Small intestine (tissue), 7 donors: ENCODE measurements at regions not wholly inside any gene's neighbourhood (a gene's known extent, or its start where the extent isn't known, plus 50 kb on each side); places are given as distances from the start of the nearest gene placed in this dataset.
A peak's percentile ranks its signal among the peaks of the same experiment; 100 is the strongest.

Experiments
- DNase-seq, 2 donors: peaks; one replicate each; pipeline versions ENCODE4 v3.0.0 to v3.0.0-alpha.2; 2013
- FAIRE-seq: peaks from 2 replicates; lab custom pipeline; 2012; peaks lifted over from hg19 to GRCh38; lab: Jason Lieb, UNC
- H3K27ac ChIP-seq, 3 donors: one replicate each; pipeline ENCODE4 v1.5.1; 2013; ENCODE audit warnings: low read length in 2 of 3, mild to moderate bottlenecking in 2 of 3, control low read depth in 1 of 3, inconsistent platforms in 1 of 3, low read depth in 1 of 3, moderate library complexity in 1 of 3
- H3K27me3 ChIP-seq, 3 donors: one replicate each; pipeline ENCODE4 v1.6.1; 2013; ENCODE audit warnings: low read length in 3 of 3, inconsistent platforms in 1 of 3; ENCODE audit not compliant: control insufficient read depth in 3 of 3, insufficient read depth in 3 of 3
- H3K36me3 ChIP-seq, 3 donors: one replicate each; pipeline ENCODE4 v1.6.1; 2013; ENCODE audit warnings: low read length in 3 of 3, inconsistent platforms in 1 of 3, low read depth in 1 of 3, mild to moderate bottlenecking in 1 of 3, moderate library complexity in 1 of 3; ENCODE audit not compliant: control insufficient read depth in 3 of 3, insufficient read depth in 2 of 3
- H3K4me1 ChIP-seq, 3 donors: one replicate each; pipeline ENCODE4 v1.6.1; 2013; ENCODE audit warnings: low read length in 2 of 3, inconsistent platforms in 1 of 3, low read depth in 1 of 3, mild to moderate bottlenecking in 1 of 3, moderate library complexity in 1 of 3; ENCODE audit not compliant: control insufficient read depth in 3 of 3, insufficient read depth in 2 of 3
- H3K4me3 ChIP-seq, 3 donors: one replicate each; pipeline ENCODE4 v1.5.1; 2013; ENCODE audit warnings: low read length in 3 of 3, control low read depth in 1 of 3, inconsistent platforms in 1 of 3, low read depth in 1 of 3, mild to moderate bottlenecking in 1 of 3, moderate library complexity in 1 of 3
- H3K9me3 ChIP-seq, 2 donors: one replicate each; pipeline ENCODE4 v1.6.1; 2013; ENCODE audit warnings: low read depth in 1 of 2, low read length in 1 of 2; ENCODE audit not compliant: control insufficient read depth in 2 of 2, insufficient read depth in 1 of 2
- WGBS, 3 donors: extraction: QIAGEN DNeasy Blood & Tissue Kit; methylation state at CpG; one replicate each; pipeline ENCODE4 v1.1.7; 2013; 5-methylcytosine and 5-hydroxymethylcytosine counted together
- donor health status: healthy with polysubstance abuse.
- donor health status: control.
- donor health status: control.
- donor health status: Bipolar disorder and iron deficiency.
- donor health status: healthy.

DNA sequence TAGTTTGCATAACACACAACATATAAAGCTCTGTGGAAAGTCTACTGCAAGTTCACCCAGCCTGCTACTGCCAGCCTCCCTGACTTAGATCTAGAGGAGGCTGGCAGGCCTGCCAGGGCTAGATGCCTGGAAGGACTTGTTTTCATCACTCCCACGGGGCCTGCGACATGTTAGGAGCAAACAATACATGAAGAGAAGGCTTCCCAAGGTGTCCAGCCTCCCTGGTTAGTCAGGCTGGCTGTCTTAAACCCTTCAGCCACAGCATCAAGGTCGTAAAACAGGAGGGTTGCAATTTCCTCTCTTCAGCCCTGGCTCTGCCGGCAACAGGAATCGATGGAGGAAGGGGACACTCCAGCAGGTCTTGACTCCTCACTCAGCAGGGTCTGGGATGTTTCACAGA is 104.5 kb downstream of the NGF start:
- WGBS, 3 donors = 49 to 62% (median 61%) methylated on average over 5 of the region's 5 CpGs
- DNase-seq (no peak), FAIRE-seq (no peak)
- Histone ChIP-seq H3K9me3 (no peaks in the 10 kb centered on the region), H3K4me1 (peaks cover 0 to 17% (median 11%) of the 10 kb centered on the region in 3 donors), H3K36me3 (peaks cover 0 to 2% (median 0%) of the 10 kb centered on the region in 3 donors), H3K27ac (no peak overlapping the region), H3K27me3 (no peaks in the 10 kb centered on the region), H3K4me3 (no peak overlapping the region)

DNA sequence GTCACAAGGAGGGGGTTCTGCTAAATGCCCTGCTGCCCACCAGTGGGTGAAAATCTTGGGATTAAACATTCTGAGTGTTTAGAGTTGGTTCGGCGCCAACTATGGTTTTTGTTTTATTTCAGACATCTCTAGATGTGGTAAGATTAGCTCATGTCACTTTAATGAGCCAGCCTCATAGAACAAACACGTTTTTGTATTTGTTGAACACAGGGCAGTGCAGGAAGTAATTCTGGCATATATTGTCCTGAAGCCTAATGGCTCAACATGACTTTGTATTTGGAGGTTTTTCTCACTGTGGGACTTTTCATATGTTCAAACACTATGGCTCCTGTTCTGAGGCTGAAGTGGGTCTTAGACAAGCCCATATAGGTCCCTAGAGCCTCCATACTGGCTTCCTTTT is 107.8 kb downstream of the NGF start:
- H3K27me3 ChIP-seq = no peaks in the 10 kb centered on the region
- no peak for FAIRE-seq
- peak overlapping the region in 1 of 3 donors; percentile 54 for H3K4me3 ChIP-seq
- no peak overlapping the region for H3K27ac ChIP-seq
- H3K9me3 ChIP-seq = no peaks in the 10 kb centered on the region
- H3K36me3 ChIP-seq = no peaks in the 10 kb centered on the region
- WGBS, 3 donors = 55 to 60% (median 60%) methylated on average over 3 of the region's 3 CpGs
- H3K4me1 ChIP-seq = peaks cover 0 to 25% (median 8%) of the 10 kb centered on the region in 3 donors
- no peak for DNase-seq

- Histone ChIP-seq H3K4me3 (peak overlapping the region in 1 of 3 donors; percentile 54), H3K27me3 (no peaks in the 10 kb centered on the region), H3K27ac (peak overlapping the region in 1 of 3 donors; percentile 4), H3K4me1 (peaks cover 0 to 25% (median 8%) of the 10 kb centered on the region in 3 donors), H3K9me3 (no peaks in the 10 kb centered on the region), H3K36me3 (no peaks in the 10 kb centered on the region)
- no peak for FAIRE-seq
- peak; percentile 78 to 80 for DNase-seq
- 12 to 51% (median 24%) methylated on average over 1 of the region's 1 CpG for WGBS, 3 donors
Measured at GRCh38 chr1:115229016-115229415, 109.0 kb downstream of the NGF start.

GRCh38 chr1:115228191-115228590 is 109.9 kb downstream of the NGF start:
- FAIRE-seq = no peak
- 58 to 83% (median 62%) methylated on average over 4 of the region's 4 CpGs for WGBS, 3 donors
- H3K27me3 ChIP-seq = no peaks in the 10 kb centered on the region
- H3K27ac ChIP-seq = peak overlapping the region in 1 of 3 donors; percentile 4
- no peak for DNase-seq
- H3K4me3 ChIP-seq = no peak overlapping the region
- H3K36me3 ChIP-seq = no peaks in the 10 kb centered on the region
- peaks cover 0 to 25% (median 8%) of the 10 kb centered on the region in 3 donors for H3K4me1 ChIP-seq
- no peaks in the 10 kb centered on the region for H3K9me3 ChIP-seq

GRCh38 chr1:115227346-115228082 is 110.5 kb downstream of the NGF start:
- 87 to 89% (median 89%) methylated on average over 8 of the region's 8 CpGs for WGBS, 3 donors
- Histone ChIP-seq H3K27me3 (no peaks in the 10 kb centered on the region), H3K36me3 (no peaks in the 10 kb centered on the region), H3K27ac (peak overlapping the region in 1 of 3 donors; percentile 11), H3K4me3 (no peak overlapping the region), H3K9me3 (no peaks in the 10 kb centered on the region), H3K4me1 (peaks cover 0 to 25% (median 6%) of the 10 kb centered on the region in 3 donors)
- FAIRE-seq (no peak), DNase-seq (peak; percentile 21 to 68)

GRCh38 chr1:115225993-115226685 is 111.9 kb downstream of the NGF start:
- no peak for FAIRE-seq
- Histone ChIP-seq H3K27ac (no peak overlapping the region), H3K9me3 (no peaks in the 10 kb centered on the region), H3K4me1 (peaks cover 0 to 25% (median 6%) of the 10 kb centered on the region in 3 donors), H3K36me3 (no peaks in the 10 kb centered on the region), H3K27me3 (no peaks in the 10 kb centered on the region), H3K4me3 (no peak overlapping the region)
- 87 to 92% (median 91%) methylated on average over 11 of the region's 11 CpGs for WGBS, 3 donors
- DNase-seq = no peak

GRCh38 chr1:115224636-115225035 is 113.4 kb downstream of the NGF start:
- no peaks in the 10 kb centered on the region for H3K27me3 ChIP-seq
- no peak overlapping the region for H3K4me3 ChIP-seq
- WGBS, 3 donors = 84 to 92% (median 88%) methylated on average over 2 of the region's 2 CpGs
- no peak for DNase-seq
- H3K9me3 ChIP-seq = no peaks in the 10 kb centered on the region
- H3K36me3 ChIP-seq = no peaks in the 10 kb centered on the region
- H3K4me1 ChIP-seq = peaks cover 0 to 21% (median 0%) of the 10 kb centered on the region in 3 donors
- FAIRE-seq = no peak
- H3K27ac ChIP-seq = no peak overlapping the region

GRCh38 chr1:115222616-115223402 is 115.2 kb downstream of the NGF start:
- Histone ChIP-seq H3K4me3 (no peak overlapping the region), H3K27me3 (no peaks in the 10 kb centered on the region), H3K36me3 (no peaks in the 10 kb centered on the region), H3K27ac (no peak overlapping the region), H3K9me3 (no peaks in the 10 kb centered on the region), H3K4me1 (peaks cover 0 to 6% (median 0%) of the 10 kb centered on the region in 3 donors)
- WGBS, 3 donors = 81 to 83% (median 82%) methylated on average over 3 of the region's 3 CpGs
- FAIRE-seq (no peak), DNase-seq (no peak)
